H1 (cell line): ENCODE measurements at regions not wholly inside any gene's neighbourhood (a gene's known extent, or its start where the extent isn't known, plus 50 kb on each side); places are given as distances from the start of the nearest gene placed in this dataset.

Experiments used
- ATF2 ChIP-seq: IDR thresholded peaks from 2 replicates; pipeline ENCODE4 v1.6.1; 2012; ENCODE audit warnings: low read length, inconsistent platforms

- TF ChIP-seq ATF2, result no peak
Measured at GRCh38 chr1:199261328-199261727, 622.5 kb downstream of the PTPRC start (continued).
